NCI-H1417 (cell line): ENCODE measurements at regions not wholly inside any gene's neighbourhood (a gene's known extent, or its start where the extent isn't known, plus 50 kb on each side); places are given as distances from the start of the nearest gene placed in this dataset.

ENCODE experiments used
- DNase-seq, 3 experiments: peaks; one replicate each; lab custom pipeline; 2025; lab: John Stamatoyannopoulos, UW

DNA sequence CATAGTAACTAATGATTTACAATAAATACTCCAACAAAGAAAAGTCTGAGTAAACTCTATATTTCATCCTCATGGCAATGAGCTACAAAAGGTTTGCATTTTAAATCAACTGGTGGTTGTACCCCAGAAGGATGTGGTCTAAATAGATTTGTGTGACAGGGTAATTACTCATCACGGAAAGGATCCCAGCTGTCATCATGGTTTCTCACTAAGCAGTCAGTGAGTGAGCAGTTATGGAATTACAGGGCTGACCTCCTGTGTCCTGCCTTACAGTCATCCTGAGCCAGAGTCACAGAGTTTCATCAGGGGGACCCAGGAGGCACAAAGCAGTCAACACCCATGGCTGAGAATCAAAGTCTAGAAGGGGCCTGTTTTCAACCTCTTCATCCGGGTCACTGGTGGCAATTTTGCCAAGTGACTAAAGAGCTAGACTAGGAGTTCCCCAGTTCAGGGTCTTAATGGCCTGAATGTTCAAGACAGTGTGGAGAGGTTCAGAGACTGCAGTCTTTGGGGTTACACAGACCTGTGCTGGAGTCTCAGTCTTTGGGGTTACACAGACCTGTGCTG is 210.7 kb upstream of the SLC24A2 start:
- DNase-seq, result peak in 1 of 3 experiments; percentile 1

- no peak for DNase-seq
Observed at GRCh38 chr9:19998823-19999455, 210.1 kb upstream of the SLC24A2 start.

- no peak for DNase-seq
Observed at GRCh38 chr9:19998153-19998552, 209.3 kb upstream of the SLC24A2 start.

DNA sequence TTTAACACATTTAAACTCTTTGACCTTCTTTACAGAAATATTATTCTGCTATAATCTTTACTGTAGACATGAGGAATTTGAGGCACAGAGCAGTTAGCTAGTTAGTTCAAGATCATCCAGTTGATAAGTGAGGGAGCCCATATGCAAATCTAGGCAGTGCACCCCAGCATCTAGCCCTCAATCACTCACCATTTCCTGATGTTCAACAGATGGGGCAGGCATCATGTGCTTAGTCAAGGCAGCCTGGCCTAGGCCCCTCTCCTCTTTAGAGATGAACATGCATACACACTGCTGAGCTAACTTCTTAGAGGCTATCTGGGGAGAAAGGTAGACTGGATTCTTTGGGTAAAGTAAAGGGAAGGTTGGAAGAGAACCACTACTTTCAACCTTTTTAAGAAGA is 206.8 kb upstream of the SLC24A2 start:
- DNase-seq, result no peak

DNA sequence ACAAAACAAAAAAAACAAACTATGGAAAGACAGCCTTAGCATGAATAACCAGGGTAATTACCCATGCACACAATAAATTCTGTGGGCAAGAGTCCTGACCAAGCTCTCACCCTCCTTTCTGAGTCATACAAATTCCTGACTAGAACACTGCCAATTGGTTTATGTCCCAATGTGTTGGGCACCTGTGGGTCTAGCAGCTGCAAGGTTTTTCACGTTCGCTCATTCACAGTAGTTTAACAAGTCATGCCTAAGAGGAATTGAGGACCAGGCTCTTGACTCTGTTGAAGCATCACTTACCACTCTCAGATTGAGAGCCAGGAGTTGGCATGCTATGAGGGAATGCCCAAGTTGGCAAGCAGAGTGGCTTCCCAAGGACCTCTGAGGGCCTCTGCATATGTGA is 205.5 kb upstream of the SLC24A2 start:
- peak in 2 of 3 experiments; percentile 23 to 24 for DNase-seq

- peak in 1 of 3 experiments; percentile 15 for DNase-seq
Observed at GRCh38 chr9:19992556-19992955, 203.7 kb upstream of the SLC24A2 start.

- DNase-seq, result no peak
Observed at GRCh38 chr9:19989213-19989612, 200.4 kb upstream of the SLC24A2 start.

- peak in 1 of 3 experiments; percentile 55 for DNase-seq
Observed at GRCh38 chr9:19988281-19988680, 199.4 kb upstream of the SLC24A2 start.

- peak in 1 of 3 experiments; percentile 6 for DNase-seq
Observed at GRCh38 chr9:19985081-19985480, 196.2 kb upstream of the SLC24A2 start.

DNA sequence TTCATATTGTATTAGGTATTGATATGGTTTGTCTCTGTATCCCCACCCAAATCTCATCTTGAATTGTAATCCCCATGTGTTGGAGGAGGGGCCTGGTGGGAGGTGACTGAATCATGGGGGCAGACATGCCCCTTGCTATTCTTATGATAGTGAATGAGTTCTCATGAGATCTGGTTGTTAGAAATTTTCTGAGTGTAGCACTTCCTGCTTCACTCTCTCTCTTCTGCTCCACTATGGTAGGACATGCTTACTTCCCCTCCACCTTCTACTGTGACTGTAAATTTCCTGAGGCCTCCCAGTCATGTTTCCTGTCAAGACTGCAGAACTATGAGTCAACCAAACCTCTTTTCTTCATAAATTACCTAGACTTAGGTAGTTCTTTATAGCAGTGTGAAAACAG is 187.4 kb upstream of the SLC24A2 start:
- no peak for DNase-seq

DNA sequence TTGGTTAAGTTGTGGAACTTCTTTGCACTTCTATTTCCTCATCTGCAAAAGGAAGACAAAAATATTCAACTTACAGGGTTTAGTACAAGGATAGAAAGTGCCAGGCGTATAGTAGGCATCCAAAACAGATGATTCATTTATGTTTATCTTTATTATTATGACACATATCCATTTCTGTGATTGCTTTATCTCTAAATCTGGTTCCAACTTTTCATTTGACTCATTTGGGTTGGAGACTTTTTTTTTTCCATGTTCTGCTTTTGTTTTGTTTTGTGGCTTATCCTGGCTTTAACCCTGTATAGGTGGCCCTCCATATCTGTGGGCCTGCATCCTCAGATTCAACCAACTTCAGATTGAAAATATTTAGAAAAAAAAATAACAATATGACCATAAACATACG is 186.7 kb upstream of the SLC24A2 start:
- DNase-seq, result no peak

DNA sequence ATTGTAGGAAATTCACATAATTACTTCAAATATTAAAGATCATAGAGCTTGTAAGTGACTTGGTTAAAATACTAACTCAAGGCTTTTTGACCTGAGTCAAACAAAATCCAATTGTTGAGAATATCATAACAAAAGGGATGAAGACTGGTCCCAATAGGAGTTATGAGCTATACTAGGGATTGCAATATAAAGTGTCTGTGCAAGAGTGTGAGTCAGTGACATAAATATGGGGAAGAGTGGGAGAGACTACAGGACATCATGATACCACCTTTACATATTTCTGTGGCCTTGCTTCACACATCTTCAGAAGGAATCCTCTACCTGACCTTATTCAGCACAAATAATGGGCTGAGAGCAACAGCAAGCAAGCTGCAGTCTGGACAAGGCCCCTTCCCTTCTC is 180.9 kb upstream of the SLC24A2 start:
- no peak for DNase-seq

DNA sequence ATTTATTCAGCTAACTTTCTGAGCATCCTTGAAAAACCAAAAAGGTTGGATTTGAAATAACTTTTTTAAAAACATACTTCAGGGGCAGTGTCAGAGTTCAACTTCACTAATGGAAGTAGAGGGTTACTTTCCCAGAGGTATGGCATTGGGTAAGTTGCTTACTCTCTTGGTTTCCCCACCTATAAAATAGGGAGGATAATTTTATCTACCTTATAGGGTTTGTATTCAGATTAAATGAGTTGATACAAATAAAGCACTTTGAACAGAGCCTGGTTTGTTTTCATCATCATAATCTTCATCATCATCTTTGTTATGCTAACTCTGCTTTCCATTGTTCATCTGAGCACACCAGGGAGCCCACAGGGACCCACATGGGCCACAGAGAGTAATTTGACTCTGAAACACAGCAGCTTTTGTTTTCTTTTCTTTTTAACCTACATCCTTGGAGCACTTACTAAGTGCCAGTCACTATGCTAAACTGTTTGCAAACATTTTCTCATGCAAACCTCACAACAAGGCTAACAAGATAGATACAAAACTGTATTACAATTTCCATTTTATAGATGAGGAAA is 179.1 kb upstream of the SLC24A2 start:
- DNase-seq, result peak in 1 of 3 experiments; percentile 9

DNA sequence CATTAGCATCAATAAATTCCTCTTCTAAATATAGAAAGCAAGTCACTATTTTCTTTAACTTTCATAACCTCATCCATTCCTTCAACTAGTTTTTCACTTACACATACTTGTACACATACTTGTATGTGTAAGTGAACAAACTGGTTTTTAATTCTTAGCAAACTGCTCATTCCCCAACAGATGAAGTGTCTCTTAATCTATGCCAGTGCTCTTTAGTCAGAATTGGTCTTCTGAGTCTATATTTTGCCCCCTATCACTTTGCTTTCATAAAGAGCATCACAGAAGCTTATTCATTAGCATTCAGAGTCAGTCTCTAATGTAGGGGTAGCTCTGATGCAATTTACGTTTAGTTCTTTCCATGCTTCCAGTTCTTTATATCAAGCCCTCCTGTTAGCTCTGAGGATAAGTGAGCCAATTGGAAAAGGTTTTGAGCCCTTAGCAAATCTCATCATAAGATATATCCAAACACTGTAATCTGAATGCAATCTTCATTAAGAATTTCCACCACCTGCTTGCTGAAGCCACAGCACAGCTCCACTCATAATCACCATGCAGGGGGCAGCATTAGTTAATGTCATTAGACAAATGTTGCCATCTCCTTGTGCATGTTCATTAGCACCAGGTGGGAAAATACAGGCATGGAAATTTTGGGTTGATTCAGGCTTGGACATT is 178.5 kb upstream of the SLC24A2 start:
- DNase-seq, result peak in 1 of 3 experiments; percentile 34

DNA sequence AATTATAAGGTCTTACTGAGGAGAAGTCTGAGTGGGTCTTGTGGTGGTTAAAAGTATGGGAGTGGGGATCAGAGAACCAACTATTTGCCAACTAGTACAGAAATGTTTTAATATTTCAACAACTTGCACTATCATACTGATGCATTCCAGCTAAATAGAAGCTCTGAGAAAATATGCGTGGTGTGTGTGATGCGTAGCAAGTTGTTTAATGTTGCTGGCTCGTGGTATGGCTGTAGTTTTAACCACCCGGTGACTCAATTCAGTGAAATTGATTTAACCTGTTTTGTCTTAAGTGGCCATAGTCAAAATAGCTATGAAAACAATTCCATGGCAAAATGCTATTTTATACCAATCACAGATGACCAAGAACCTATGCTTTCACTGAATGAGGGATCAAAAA is 176.5 kb upstream of the SLC24A2 start:
- DNase-seq, result no peak

- no peak for DNase-seq
Observed at GRCh38 chr9:19947996-19948395, 159.2 kb upstream of the SLC24A2 start.

- DNase-seq, result peak in 1 of 3 experiments; percentile 44
Observed at GRCh38 chr9:19946441-19947109, 157.7 kb upstream of the SLC24A2 start.

DNA sequence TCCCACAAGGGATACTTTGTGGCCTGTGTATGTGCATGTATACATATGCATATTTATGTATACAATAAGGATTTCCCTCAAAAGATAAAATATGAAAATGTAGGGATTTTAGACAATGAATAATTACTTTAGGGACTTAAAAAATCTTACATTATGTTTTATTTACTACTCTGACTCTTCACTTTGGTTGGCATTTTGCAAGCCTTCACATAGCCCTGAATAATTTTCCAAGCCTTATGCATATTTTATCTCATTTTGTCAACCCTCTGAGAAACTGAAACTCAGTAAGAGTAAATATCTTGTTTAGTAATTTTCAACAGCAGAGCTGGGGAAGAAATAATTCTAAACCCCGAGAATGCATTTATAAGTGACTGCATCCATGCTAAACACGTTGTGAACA is 153.0 kb upstream of the SLC24A2 start:
- no peak for DNase-seq

- peak in 2 of 3 experiments; percentile 9 to 12 for DNase-seq
Observed at GRCh38 chr9:19940811-19941535, 152.1 kb upstream of the SLC24A2 start.

DNA sequence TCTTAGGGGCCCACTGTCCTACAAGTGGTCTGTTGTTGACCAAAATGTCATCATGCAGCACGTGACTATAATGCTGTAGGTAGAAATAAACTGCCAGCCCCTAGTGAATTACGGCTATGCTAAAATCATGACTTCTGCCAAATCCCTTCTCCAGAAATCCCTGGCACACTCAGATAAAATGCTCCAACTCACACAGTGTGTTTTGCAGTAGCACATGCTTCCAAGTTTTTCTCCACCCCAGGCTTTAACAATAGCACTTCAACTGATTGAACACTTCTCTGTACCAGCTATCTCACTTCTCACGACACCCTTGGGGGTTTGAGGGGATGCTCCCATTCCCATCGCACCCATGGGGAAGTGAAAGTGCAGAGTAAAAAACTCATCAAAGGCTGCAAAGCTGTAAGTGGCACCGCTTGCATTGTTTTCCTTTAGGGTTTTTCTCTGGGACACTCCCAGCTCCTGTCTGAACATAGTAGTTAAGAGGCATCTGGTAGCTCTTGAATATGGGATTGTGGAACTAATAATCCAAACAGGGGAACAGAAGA is 151.0 kb upstream of the SLC24A2 start:
- DNase-seq, result peak in 1 of 3 experiments; percentile 32

DNA sequence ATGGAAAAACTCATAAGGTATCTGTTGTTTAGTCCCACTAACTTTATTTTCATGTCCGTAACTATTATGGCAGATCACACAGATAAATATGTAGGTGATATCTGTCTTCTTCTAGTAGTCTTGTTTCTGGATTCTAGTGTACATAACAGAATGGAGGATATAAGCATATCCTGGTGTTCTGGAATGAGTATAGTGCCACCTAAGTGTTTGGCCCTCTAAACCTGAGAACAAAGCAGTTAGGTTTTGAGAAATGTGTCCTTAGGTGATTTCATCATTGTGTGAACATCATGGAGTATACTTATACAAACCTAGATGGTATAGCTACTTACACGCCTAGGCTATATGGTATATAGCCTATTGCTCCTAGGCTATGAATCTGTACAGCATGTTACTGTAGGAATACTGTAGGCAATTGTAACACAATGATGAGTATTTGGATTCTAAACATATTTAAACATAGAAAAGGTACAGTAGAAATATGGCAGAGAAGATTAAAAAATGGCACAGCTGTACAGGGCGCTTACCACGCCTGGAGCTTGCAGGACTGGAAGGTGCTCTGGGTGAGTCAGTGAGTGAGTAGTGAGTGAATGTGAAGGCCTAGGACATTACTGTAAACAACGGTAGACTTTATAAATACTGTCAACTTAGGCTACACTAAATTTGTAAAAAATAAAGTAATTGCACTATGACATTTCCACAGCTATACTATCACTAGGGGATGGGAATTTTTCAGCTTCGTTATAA is 150.3 kb upstream of the SLC24A2 start:
- no peak for DNase-seq
